ENCODE measurements at regions not wholly inside any gene's neighbourhood (a gene's known extent, or its start where the extent isn't known, plus 50 kb on each side); places are given as distances from the start of the nearest gene placed in this dataset.

DNA sequence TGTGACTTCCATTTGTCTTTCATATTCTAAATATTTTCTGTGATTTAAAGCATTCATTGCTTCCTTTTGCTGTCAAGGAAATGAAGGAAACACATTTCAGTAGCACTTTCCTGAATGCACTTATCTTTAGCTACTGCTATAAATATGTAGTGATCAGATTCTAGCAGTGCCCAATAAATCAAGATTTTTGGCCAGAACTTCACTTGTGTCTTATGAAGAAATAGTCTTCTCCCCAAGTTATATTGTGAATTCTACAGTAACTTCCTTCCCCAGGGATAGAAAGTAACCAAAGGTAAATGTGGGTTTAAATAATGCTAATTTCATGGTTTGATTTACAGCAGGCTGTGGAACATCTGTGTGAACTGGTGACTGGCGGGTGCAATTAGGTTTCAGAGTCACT, 77.9 kb downstream of the DMRT2 start:
- TF ChIP-seq, protein P1, sequence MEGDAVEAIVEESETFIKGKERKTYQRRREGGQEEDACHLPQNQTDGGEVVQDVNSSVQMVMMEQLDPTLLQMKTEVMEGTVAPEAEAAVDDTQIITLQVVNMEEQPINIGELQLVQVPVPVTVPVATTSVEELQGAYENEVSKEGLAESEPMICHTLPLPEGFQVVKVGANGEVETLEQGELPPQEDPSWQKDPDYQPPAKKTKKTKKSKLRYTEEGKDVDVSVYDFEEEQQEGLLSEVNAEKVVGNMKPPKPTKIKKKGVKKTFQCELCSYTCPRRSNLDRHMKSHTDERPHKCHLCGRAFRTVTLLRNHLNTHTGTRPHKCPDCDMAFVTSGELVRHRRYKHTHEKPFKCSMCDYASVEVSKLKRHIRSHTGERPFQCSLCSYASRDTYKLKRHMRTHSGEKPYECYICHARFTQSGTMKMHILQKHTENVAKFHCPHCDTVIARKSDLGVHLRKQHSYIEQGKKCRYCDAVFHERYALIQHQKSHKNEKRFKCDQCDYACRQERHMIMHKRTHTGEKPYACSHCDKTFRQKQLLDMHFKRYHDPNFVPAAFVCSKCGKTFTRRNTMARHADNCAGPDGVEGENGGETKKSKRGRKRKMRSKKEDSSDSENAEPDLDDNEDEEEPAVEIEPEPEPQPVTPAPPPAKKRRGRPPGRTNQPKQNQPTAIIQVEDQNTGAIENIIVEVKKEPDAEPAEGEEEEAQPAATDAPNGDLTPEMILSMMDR (IDR thresholded peaks at IDR 0.05): no peak
- TF ChIP-seq NFIC (IDR thresholded peaks at IDR 0.05; ENCODE audit: borderline replicate concordance) (no peak), NRF1 (IDR thresholded peaks at IDR 0.05; ENCODE audit: low read depth, low read length) (no peak), MXI1 (IDR thresholded peaks at IDR 0.05; ENCODE audit: low read depth, low read length) (no peak), SIN3A (IDR thresholded peaks at IDR 0.05; ENCODE audit: borderline replicate concordance, low read depth, low read length) (no peak), YY1 (IDR thresholded peaks at IDR 0.05; ENCODE audit: low read depth) (no peak), FOXJ3 (CRISPR knock-in tag; IDR thresholded peaks at IDR 0.05) (no peak)
